H9 (cell line): ENCODE measurements at regions not wholly inside any gene's neighbourhood (a gene's known extent, or its start where the extent isn't known, plus 50 kb on each side); places are given as distances from the start of the nearest gene placed in this dataset.

ENCODE experiments used
- DNase-seq: peaks from one replicate; pipeline ENCODE4 v3.0.0-alpha.2; 2017
- H2AFZ ChIP-seq: one replicate; pipeline ENCODE4 v1.6.1; 2013; ENCODE audit warnings: mild to moderate bottlenecking, low read length, control low read depth, moderate library complexity
- H2AK5ac ChIP-seq: 2 replicates; pipeline ENCODE4 v1.6.1; 2013; ENCODE audit warnings: low read length, control low read depth, mixed read lengths; ENCODE audit not compliant: insufficient read length
- H2BK120ac ChIP-seq: one replicate; pipeline ENCODE4 v1.6.1; 2013; ENCODE audit warnings: low read depth, mild to moderate bottlenecking, low read length, control low read depth, inconsistent platforms; ENCODE audit not compliant: poor library complexity, severe bottlenecking
- H2BK12ac ChIP-seq: 2 replicates; pipeline ENCODE4 v1.6.1; 2013; ENCODE audit warnings: low read length, control low read depth, mixed read lengths, low read depth; ENCODE audit not compliant: insufficient read length
- H2BK15ac ChIP-seq: 2 replicates; pipeline ENCODE4 v1.6.1; 2013; ENCODE audit warnings: low read depth, low read length, control low read depth
- H2BK20ac ChIP-seq: one replicate; pipeline ENCODE4 v1.6.1; 2013; ENCODE audit warnings: low read depth, mild to moderate bottlenecking, low read length, control low read depth, inconsistent platforms; ENCODE audit not compliant: poor library complexity, severe bottlenecking
- H2BK5ac ChIP-seq: 2 replicates; pipeline ENCODE4 v1.6.1; 2013; ENCODE audit warnings: low read length, control low read depth, mixed read lengths; ENCODE audit not compliant: insufficient read length
- H3K14ac ChIP-seq: 2 replicates; pipeline ENCODE4 v1.6.1; 2013; ENCODE audit warnings: low read length, control low read depth; ENCODE audit not compliant: insufficient read depth
- H3K18ac ChIP-seq: 2 replicates; pipeline ENCODE4 v1.6.1; 2013; ENCODE audit warnings: low read depth, mild to moderate bottlenecking, mixed read lengths, low read length, control low read depth; ENCODE audit not compliant: insufficient read length
- H3K23ac ChIP-seq: 2 replicates; pipeline ENCODE4 v1.6.1; 2013; ENCODE audit warnings: low read length, control low read depth, mixed read lengths, low read depth; ENCODE audit not compliant: insufficient read length
- H3K23me2 ChIP-seq: 2 replicates; pipeline ENCODE4 v1.6.1; 2013; ENCODE audit warnings: low read depth, mild to moderate bottlenecking, mixed read lengths, low read length, control low read depth; ENCODE audit not compliant: insufficient read length, poor library complexity, severe bottlenecking
- H3K27ac ChIP-seq: 2 replicates; pipeline ENCODE4 v1.5.1; 2013; ENCODE audit warnings: low read length, control low read depth, mixed read lengths, low read depth; ENCODE audit not compliant: insufficient read length
- H3K27me3 ChIP-seq: 2 replicates; pipeline ENCODE4 v1.6.1; 2013; ENCODE audit warnings: low read length, control low read depth, inconsistent platforms; ENCODE audit not compliant: insufficient read depth
- H3K4ac ChIP-seq: 2 replicates; pipeline ENCODE4 v1.6.1; 2013; ENCODE audit warnings: low read depth, mild to moderate bottlenecking, control low read depth, inconsistent platforms, low read length, moderate library complexity
- H3K4me1 ChIP-seq: 2 replicates; pipeline ENCODE4 v1.6.1; 2013; ENCODE audit warnings: low read length, control low read depth, inconsistent platforms; ENCODE audit not compliant: insufficient read depth
- H3K4me2 ChIP-seq: 2 replicates; pipeline ENCODE4 v1.6.1; 2013; ENCODE audit warnings: low read length, control low read depth, mixed read lengths; ENCODE audit not compliant: insufficient read length, insufficient read depth
- H3K56ac ChIP-seq: 2 replicates; pipeline ENCODE4 v1.6.1; 2013; ENCODE audit warnings: low read depth, mild to moderate bottlenecking, mixed read lengths, low read length, control low read depth; ENCODE audit not compliant: insufficient read length
- H3K79me1 ChIP-seq: 2 replicates; pipeline ENCODE4 v1.6.1; 2013; ENCODE audit warnings: low read depth, mild to moderate bottlenecking, moderate library complexity, low read length, control low read depth, inconsistent platforms; ENCODE audit not compliant: insufficient read depth, poor library complexity, severe bottlenecking
- H3K79me2 ChIP-seq: 2 replicates; pipeline ENCODE4 v1.6.1; 2013; ENCODE audit warnings: low read length, control low read depth, inconsistent platforms; ENCODE audit not compliant: insufficient read depth
- H3K9ac ChIP-seq: 2 replicates; pipeline ENCODE4 v1.6.1; 2013; ENCODE audit warnings: low read length, control low read depth, mixed read lengths; ENCODE audit not compliant: insufficient read length; ENCODE audit errors: extremely low read depth
- H3K9me3 ChIP-seq: one replicate; pipeline ENCODE4 v1.6.1; 2013; ENCODE audit warnings: low read depth, low read length, inconsistent platforms; ENCODE audit not compliant: control insufficient read depth
- H3T11ph ChIP-seq: one replicate; pipeline ENCODE4 v1.6.1; 2013; ENCODE audit warnings: mild to moderate bottlenecking, low read length, control low read depth, inconsistent platforms
- H4K20me1 ChIP-seq: one replicate; pipeline ENCODE4 v1.6.1; 2013; ENCODE audit not compliant: control insufficient read depth, insufficient read length, insufficient read depth
- H4K5ac ChIP-seq: 2 replicates; pipeline ENCODE4 v1.6.1; 2013; ENCODE audit warnings: low read depth, mild to moderate bottlenecking, mixed read lengths, low read length, control low read depth; ENCODE audit not compliant: insufficient read length
- H4K8ac ChIP-seq: replicated peaks from 2 replicates; pipeline ENCODE4 v1.6.1; 2013; ENCODE audit warnings: low read length, control low read depth, mixed read lengths, low read depth; ENCODE audit not compliant: insufficient read length
- H4K91ac ChIP-seq: 2 replicates; pipeline ENCODE4 v1.6.1; 2013; ENCODE audit warnings: low read depth, mild to moderate bottlenecking, moderate library complexity, mixed read lengths, low read length, control low read depth; ENCODE audit not compliant: insufficient read length
- H3K27ac Mint-ChIP-seq, 3 experiments: 2 replicates in 2 of 3; 3 replicates in 1 of 3; pipeline ENCODE4 v1.8.0; 2020 to 2021; ENCODE audit warnings: mixed read lengths in 3 of 3, mild to moderate bottlenecking in 1 of 3, moderate library complexity in 1 of 3
- H3K27me3 Mint-ChIP-seq: 2 replicates; pipeline ENCODE4 v1.8.0; 2021; ENCODE audit warnings: low read depth, mild to moderate bottlenecking, moderate library complexity, mixed read lengths
- H3K36me3 Mint-ChIP-seq, 3 experiments: 2 replicates in 2 of 3; 3 replicates in 1 of 3; pipeline ENCODE4 v1.8.0; 2020 to 2021; ENCODE audit warnings: low read depth in 3 of 3, mixed read lengths in 3 of 3; ENCODE audit not compliant: insufficient read depth in 1 of 3
- H3K4me1 Mint-ChIP-seq, 2 experiments: 2 replicates each; pipeline ENCODE4 v1.8.0; 2020; ENCODE audit warnings: mixed read lengths in 2 of 2
- H3K4me3 Mint-ChIP-seq, 2 experiments: 2 replicates in 1 of 2; 3 replicates in 1 of 2; pipeline ENCODE4 v1.8.0; 2020 to 2021; ENCODE audit warnings: mild to moderate bottlenecking in 2 of 2, mixed read lengths in 2 of 2, moderate library complexity in 1 of 2
- H3K9me3 Mint-ChIP-seq, 2 experiments: 2 replicates in 1 of 2; 3 replicates in 1 of 2; pipeline ENCODE4 v1.8.0; 2020; ENCODE audit warnings: mild to moderate bottlenecking in 2 of 2, mixed read lengths in 2 of 2, moderate library complexity in 1 of 2
- WGBS: extraction: QIAGEN DNeasy Blood & Tissue Kit; methylation state at CpG from one replicate; pipeline ENCODE4 v1.1.7; 2013; ENCODE audit warnings: missing lambda C conversion rate, low lambda C conversion rate, mixed read lengths; ENCODE audit not compliant: insufficient read length; ENCODE audit errors: extremely low coverage; 5-methylcytosine and 5-hydroxymethylcytosine counted together
- TF ChIP-seq, protein P1 (sequence below): fragments of 200-600 bp; sonication (generic); conservative IDR thresholded peaks from 3 replicates; pipeline ENCODE4 v1.8.0; 2021; ENCODE audit warnings: antibody characterized with exemption, mild to moderate bottlenecking

DNA sequence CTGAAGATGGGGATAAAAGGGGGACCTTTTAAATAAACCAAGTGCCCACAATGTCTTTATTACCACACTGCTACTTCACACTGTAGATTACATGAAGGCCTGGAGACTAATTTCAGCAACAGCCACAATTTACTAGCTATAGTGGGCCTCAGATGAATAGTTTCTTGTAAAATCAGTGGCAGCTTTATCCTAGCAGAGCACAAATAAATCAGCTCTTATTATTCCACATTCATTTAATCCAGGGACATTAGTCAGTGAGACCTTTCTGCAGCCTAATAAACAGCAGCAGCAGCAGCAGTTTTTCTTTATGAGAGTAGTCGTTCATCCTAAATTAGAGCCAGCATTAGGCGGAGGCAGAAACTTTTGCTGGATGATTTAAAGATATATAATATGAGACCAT is 542.3 kb downstream of the PSAT1 start:
- TF ChIP-seq, protein P1, sequence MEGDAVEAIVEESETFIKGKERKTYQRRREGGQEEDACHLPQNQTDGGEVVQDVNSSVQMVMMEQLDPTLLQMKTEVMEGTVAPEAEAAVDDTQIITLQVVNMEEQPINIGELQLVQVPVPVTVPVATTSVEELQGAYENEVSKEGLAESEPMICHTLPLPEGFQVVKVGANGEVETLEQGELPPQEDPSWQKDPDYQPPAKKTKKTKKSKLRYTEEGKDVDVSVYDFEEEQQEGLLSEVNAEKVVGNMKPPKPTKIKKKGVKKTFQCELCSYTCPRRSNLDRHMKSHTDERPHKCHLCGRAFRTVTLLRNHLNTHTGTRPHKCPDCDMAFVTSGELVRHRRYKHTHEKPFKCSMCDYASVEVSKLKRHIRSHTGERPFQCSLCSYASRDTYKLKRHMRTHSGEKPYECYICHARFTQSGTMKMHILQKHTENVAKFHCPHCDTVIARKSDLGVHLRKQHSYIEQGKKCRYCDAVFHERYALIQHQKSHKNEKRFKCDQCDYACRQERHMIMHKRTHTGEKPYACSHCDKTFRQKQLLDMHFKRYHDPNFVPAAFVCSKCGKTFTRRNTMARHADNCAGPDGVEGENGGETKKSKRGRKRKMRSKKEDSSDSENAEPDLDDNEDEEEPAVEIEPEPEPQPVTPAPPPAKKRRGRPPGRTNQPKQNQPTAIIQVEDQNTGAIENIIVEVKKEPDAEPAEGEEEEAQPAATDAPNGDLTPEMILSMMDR, result no peak
- H3K56ac ChIP-seq, result no peak overlapping the region
- H4K5ac ChIP-seq, result no peak overlapping the region
- no peak overlapping the region for H3K4me3 Mint-ChIP-seq
- H4K91ac ChIP-seq, result no peak overlapping the region
- WGBS, result no CpG with 5 or more reads among the region's 2 CpGs
- no peak overlapping the region for H2BK12ac ChIP-seq
- no peak for DNase-seq
- no peak overlapping the region for H3K9ac ChIP-seq
- no peak overlapping the region for H2BK5ac ChIP-seq
- H3T11ph ChIP-seq, result no peak overlapping the region
- no peak overlapping the region for H3K27ac Mint-ChIP-seq
- no peak overlapping the region for H2AFZ ChIP-seq
- H4K20me1 ChIP-seq, result no peaks in the 10 kb centered on the region
- H3K4ac ChIP-seq, result no peak overlapping the region
- peaks cover 2 to 14% (median 6%) of the 10 kb centered on the region in 3 experiments for H3K36me3 Mint-ChIP-seq
- H3K27ac ChIP-seq, result no peak overlapping the region
- no peaks in the 10 kb centered on the region for H3K9me3 ChIP-seq
- H3K4me1 ChIP-seq, result no peaks in the 10 kb centered on the region
- H3K23ac ChIP-seq, result no peak overlapping the region
- H3K79me1 ChIP-seq, result no peaks in the 10 kb centered on the region
- no peak overlapping the region for H2BK15ac ChIP-seq
- no peaks in the 10 kb centered on the region for H3K4me1 Mint-ChIP-seq
- H3K23me2 ChIP-seq, result no peaks in the 10 kb centered on the region
- H3K18ac ChIP-seq, result no peak overlapping the region
- no peaks in the 10 kb centered on the region; the same call in 1 of the 2 replicates for H3K27me3 Mint-ChIP-seq
- no peaks in the 10 kb centered on the region for H3K79me2 ChIP-seq
- no peak overlapping the region for H2BK20ac ChIP-seq
- H3K14ac ChIP-seq, result no peak overlapping the region
- H4K8ac ChIP-seq, result no peak overlapping the region
- H3K9me3 Mint-ChIP-seq, result peaks cover 14 to 15% of the 10 kb centered on the region in 2 experiments
- H2BK120ac ChIP-seq, result no peak overlapping the region
- H3K4me2 ChIP-seq, result no peak overlapping the region
- no peak overlapping the region for H2AK5ac ChIP-seq
- no peaks in the 10 kb centered on the region for H3K27me3 ChIP-seq
